IPS-18c (cell line): ENCODE measurements at regions not wholly inside any gene's neighbourhood (a gene's known extent, or its start where the extent isn't known, plus 50 kb on each side); places are given as distances from the start of the nearest gene placed in this dataset.
"Not testable (repeated sequence)": the region's sequence is repeated elsewhere in the genome, so short reads cannot be mapped to it uniquely, and the experiment has no call there.

ENCODE experiments used
- H3K4me3 ChIP-seq: 2 replicates; pipeline ENCODE4 v1.7.0; 2013; ENCODE audit warnings: low read depth, mild to moderate bottlenecking, low read length, moderate library complexity; ENCODE audit not compliant: insufficient read depth
- H3K9me3 ChIP-seq: one replicate; pipeline ENCODE4 v1.6.1; 2013; ENCODE audit warnings: mild to moderate bottlenecking, low read length, moderate library complexity; ENCODE audit not compliant: control insufficient read depth, insufficient read depth

- no peaks in the 10 kb centered on the region for H3K9me3 ChIP-seq
- no peak overlapping the region for H3K4me3 ChIP-seq
Measured at GRCh38 chr20:56718816-56719215, 89.7 kb downstream of the TFAP2C start.

GRCh38 chr20:56720620-56721213 lies 91.6 kb downstream of the TFAP2C start:
- no peaks in the 10 kb centered on the region for H3K9me3 ChIP-seq
- no peak overlapping the region for H3K4me3 ChIP-seq

- Histone ChIP-seq H3K9me3 (no peaks in the 10 kb centered on the region), H3K4me3 (no peak overlapping the region)
Measured at GRCh38 chr20:56722042-56722441, 92.9 kb downstream of the TFAP2C start.

GRCh38 chr20:56723331-56723730 lies 94.2 kb downstream of the TFAP2C start:
- Histone ChIP-seq H3K9me3 (no peaks in the 10 kb centered on the region), H3K4me3 (no peak overlapping the region)

GRCh38 chr20:56724241-56724757 lies 95.2 kb downstream of the TFAP2C start:
- Histone ChIP-seq H3K4me3 (no peak overlapping the region), H3K9me3 (no peaks in the 10 kb centered on the region)

- Histone ChIP-seq H3K9me3 (no peaks in the 10 kb centered on the region), H3K4me3 (no peak overlapping the region)
Measured at GRCh38 chr20:56730003-56730402, 100.9 kb downstream of the TFAP2C start.

GRCh38 chr20:56730996-56731395 lies 101.9 kb downstream of the TFAP2C start:
- no peaks in the 10 kb centered on the region for H3K9me3 ChIP-seq
- H3K4me3 ChIP-seq: no peak overlapping the region

GRCh38 chr20:56731476-56731875 lies 102.4 kb downstream of the TFAP2C start:
- no peaks in the 10 kb centered on the region for H3K9me3 ChIP-seq

GRCh38 chr20:56733967-56734366 lies 104.9 kb downstream of the TFAP2C start:
- Histone ChIP-seq H3K9me3 (no peaks in the 10 kb centered on the region), H3K4me3 (no peak overlapping the region)

More at GRCh38 chr20:56731476-56731875, 102.4 kb downstream of the TFAP2C start:
- H3K4me3 ChIP-seq: no peak overlapping the region

GRCh38 chr20:56735084-56735642 lies 106.1 kb downstream of the TFAP2C start:
- 0 out of 2 replicates have a peak overlapping the region, but pooled peaks have one; percentile 9 for H3K4me3 ChIP-seq
- H3K9me3 ChIP-seq: no peaks in the 10 kb centered on the region

- H3K4me3 ChIP-seq: peak overlapping the region; percentile 12; the same call in 1 of the 2 replicates
Measured at GRCh38 chr20:56736285-56736857, 107.3 kb downstream of the TFAP2C start.

GRCh38 chr20:56744325-56744821 lies 115.3 kb downstream of the TFAP2C start:
- H3K9me3 ChIP-seq: not testable (repeated sequence)

More at GRCh38 chr20:56736285-56736857, 107.3 kb downstream of the TFAP2C start:
- no peaks in the 10 kb centered on the region for H3K9me3 ChIP-seq

GRCh38 chr20:56748476-56749377 lies 119.6 kb downstream of the TFAP2C start:
- H3K4me3 ChIP-seq: no peak overlapping the region
- no peaks in the 10 kb centered on the region for H3K9me3 ChIP-seq

More at GRCh38 chr20:56744325-56744821, 115.3 kb downstream of the TFAP2C start:
- H3K4me3 ChIP-seq: not testable (repeated sequence)

GRCh38 chr20:56750430-56750829 lies 121.3 kb downstream of the TFAP2C start:
- Histone ChIP-seq H3K4me3 (no peak overlapping the region), H3K9me3 (no peaks in the 10 kb centered on the region)

GRCh38 chr20:56752274-56752673 lies 123.2 kb downstream of the TFAP2C start:
- no peaks in the 10 kb centered on the region for H3K9me3 ChIP-seq
- H3K4me3 ChIP-seq: no peak overlapping the region

GRCh38 chr20:56755201-56755600 lies 126.1 kb downstream of the TFAP2C start:
- Histone ChIP-seq H3K9me3 (peaks cover 3% of the 10 kb centered on the region), H3K4me3 (no peak overlapping the region)

GRCh38 chr20:56756658-56757057 lies 127.6 kb downstream of the TFAP2C start:
- H3K9me3 ChIP-seq, H3K4me3 ChIP-seq: not testable (repeated sequence)
